Stimulated activated CD4-positive, alpha-beta T cell treated with anti-CD3 and anti-CD28 coated beads, Interleukin-4, amount 100 ng/mL, for 4 hours (primary cell): ENCODE measurements at regions not wholly inside any gene's neighbourhood (a gene's known extent, or its start where the extent isn't known, plus 50 kb on each side); places are given as distances from the start of the nearest gene placed in this dataset.

Experiments used
- DNase-seq, 2 experiments: peaks; one replicate each; pipeline ENCODE4 v3.0.0-alpha.2; 2020

DNA sequence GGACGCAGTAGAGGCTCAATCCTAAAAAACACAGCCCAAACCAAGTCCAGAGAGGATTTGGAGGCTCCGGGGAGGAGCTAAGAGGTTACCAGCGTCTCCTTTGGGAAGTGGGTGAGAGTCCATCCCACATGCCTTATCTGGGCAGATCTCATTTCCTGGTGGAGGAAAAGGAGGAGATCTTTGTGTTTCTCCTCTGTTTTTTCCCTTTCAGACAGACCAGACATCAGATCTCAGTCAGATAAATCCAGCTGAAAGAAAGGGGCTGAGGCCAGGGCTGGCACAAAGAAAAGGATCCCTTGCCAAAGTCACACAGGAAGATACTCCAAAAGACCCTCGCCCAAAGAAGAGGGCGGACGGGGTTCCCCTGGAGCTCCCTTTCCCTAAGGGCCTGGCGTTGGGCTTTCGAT, 58.3 kb upstream of the COMTD1 start:
- no peak for DNase-seq

- no peak for DNase-seq
Observed at GRCh38 chr10:75293446-75293820, 57.7 kb upstream of the COMTD1 start.

DNA sequence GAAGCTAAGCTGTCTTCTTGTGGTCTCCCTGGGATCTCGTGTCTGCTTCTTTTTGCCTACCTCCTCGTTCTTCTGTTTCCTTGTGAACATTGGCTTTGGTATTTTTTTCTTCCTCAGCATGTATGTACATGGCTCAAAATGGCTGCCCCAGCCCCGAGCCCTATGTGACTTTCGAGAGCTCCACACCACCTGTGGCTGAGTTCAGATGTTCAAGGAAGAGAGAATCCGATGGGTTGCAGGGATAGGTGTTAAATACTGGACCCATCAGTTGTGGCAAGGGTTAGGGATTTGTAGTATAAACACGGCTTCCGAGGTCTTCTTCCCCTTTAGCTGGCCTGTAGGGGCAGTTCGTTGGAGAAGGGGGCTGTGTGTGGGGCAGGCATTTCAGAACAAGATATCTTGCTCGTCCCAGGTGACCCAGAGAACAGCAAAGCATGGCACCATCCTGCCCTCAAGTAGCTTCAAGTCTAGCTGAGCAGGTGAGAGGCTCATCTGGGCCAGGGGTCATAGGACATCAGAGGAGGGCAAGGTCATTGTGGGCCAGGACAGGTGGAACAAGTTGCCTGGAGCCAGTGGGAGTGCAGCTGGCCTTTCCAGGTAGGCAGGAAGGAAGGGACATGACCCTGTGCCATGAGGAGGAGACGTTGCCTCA, 57.2 kb upstream of the COMTD1 start:
- DNase-seq, result no peak

DNA sequence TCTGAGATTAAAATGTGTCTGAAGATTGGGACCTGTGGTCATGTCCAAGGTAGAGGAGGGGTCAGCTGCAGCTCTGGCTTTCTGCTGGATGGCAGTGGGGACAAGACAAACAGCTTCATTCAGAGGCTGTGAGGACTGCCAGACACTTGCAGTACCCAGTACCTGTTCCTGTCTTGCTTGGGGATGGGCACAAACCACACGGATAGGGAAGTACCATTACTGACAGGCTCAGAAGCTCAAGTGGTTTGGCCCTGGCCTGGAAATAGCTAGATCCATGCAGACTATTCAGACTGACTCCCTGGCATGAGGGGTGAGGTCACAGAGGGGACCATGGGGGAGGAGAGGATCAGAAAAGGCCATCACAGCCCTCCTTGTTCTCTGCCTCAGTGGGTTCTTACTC, 56.0 kb upstream of the COMTD1 start:
- no peak for DNase-seq

GRCh38 chr10:75288140-75288711, 52.5 kb upstream of the COMTD1 start:
- no peak for DNase-seq

DNA sequence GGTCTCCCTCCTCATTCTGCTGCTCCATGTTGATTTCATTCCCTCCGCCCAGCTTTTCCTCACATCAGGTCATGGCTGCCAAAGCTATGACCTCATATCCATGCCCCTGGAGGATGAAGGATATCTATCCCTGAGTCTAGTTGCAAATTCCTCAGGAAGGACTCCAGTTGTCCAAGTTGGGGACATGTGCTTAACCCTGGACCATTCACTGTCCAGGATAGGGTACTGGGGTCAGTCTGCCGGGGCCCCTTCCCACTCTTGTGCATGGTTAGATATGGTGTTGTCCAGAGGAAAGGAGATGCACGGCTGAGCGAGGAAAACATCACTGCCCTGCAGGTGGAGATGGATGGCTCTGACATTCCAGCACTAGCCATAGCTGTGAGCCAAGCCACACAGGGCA, 51.9 kb upstream of the COMTD1 start:
- no peak for DNase-seq

DNA sequence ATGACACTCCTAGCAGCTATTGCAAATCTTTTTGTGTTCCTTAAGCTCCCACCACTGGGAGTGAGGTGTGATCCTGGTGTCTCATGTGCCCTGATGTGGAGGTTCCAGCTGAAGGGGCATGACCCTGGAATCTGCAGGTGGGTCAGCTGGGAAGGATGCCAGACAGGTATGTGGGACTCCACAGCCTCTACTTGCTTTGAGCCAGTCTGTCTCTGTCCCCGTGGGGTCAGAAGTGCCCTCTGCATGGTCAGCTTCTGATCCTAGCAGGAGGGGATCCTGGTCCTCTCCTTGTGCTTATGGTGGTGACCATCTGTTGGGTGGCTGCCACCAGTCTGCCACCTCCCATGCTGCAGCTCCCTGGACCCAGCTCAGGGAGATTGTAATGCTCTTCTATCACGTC, 51.1 kb upstream of the COMTD1 start:
- no peak for DNase-seq
